HL-60 (cell line): ENCODE measurements at regions not wholly inside any gene's neighbourhood (a gene's known extent, or its start where the extent isn't known, plus 50 kb on each side); places are given as distances from the start of the nearest gene placed in this dataset.

Experiments used
- DNase-seq, 2 experiments: peaks; one replicate each; pipeline ENCODE4 v3.0.0-alpha.2; 2010 to 2020; ENCODE audit warnings: low read depth in 1 of 2, low spot score in 1 of 2
- H3K27ac ChIP-seq: fragments of 250-450 bp; sonication (Bioruptor Pico); replicated peaks from 2 replicates; pipeline ENCODE4 v1.5.1; 2020; ENCODE audit warnings: mild to moderate bottlenecking, moderate library complexity
- H3K27me3 ChIP-seq: fragments of 250-450 bp; sonication (Bioruptor Pico); 2 replicates; pipeline ENCODE4 v1.5.1; 2021; ENCODE audit warnings: mild to moderate bottlenecking, moderate library complexity; ENCODE audit not compliant: insufficient read depth, poor library complexity, severe bottlenecking
- H3K4me3 ChIP-seq: replicated peaks from 2 replicates; pipeline ENCODE4 v1.5.1; 2011; ENCODE audit warnings: mild to moderate bottlenecking, control low read depth, low read length; ENCODE audit not compliant: insufficient read depth
- GABPA ChIP-seq: IDR thresholded peaks from 2 replicates; pipeline ENCODE4 v1.6.1; 2012; ENCODE audit warnings: low read depth
- POLR2AphosphoS5 ChIP-seq: IDR thresholded peaks from 2 replicates; pipeline ENCODE4 v1.6.1; 2012; ENCODE audit warnings: low read depth
- REST ChIP-seq: IDR thresholded peaks from 2 replicates; pipeline ENCODE4 v1.6.1; 2012; ENCODE audit warnings: low read depth; ENCODE audit not compliant: insufficient replicate concordance
- SPI1 ChIP-seq: IDR thresholded peaks from 2 replicates; pipeline ENCODE4 v1.6.1; 2012; ENCODE audit warnings: low read depth, mild to moderate bottlenecking, borderline replicate concordance
- TF ChIP-seq, protein P1 (sequence below): IDR thresholded peaks from one replicate; pipeline ENCODE4 v1.5.1; 2011; ENCODE audit warnings: low read length, control low read depth, inconsistent platforms; ENCODE audit not compliant: insufficient read depth

- no peak overlapping the region for H3K27ac ChIP-seq
- no peaks in the 10 kb centered on the region for H3K27me3 ChIP-seq
- H3K4me3 ChIP-seq = no peak overlapping the region
- TF ChIP-seq SPI1 (no peak), REST (no peak), GABPA (no peak), POLR2AphosphoS5 (no peak)
- TF ChIP-seq, protein P1, sequence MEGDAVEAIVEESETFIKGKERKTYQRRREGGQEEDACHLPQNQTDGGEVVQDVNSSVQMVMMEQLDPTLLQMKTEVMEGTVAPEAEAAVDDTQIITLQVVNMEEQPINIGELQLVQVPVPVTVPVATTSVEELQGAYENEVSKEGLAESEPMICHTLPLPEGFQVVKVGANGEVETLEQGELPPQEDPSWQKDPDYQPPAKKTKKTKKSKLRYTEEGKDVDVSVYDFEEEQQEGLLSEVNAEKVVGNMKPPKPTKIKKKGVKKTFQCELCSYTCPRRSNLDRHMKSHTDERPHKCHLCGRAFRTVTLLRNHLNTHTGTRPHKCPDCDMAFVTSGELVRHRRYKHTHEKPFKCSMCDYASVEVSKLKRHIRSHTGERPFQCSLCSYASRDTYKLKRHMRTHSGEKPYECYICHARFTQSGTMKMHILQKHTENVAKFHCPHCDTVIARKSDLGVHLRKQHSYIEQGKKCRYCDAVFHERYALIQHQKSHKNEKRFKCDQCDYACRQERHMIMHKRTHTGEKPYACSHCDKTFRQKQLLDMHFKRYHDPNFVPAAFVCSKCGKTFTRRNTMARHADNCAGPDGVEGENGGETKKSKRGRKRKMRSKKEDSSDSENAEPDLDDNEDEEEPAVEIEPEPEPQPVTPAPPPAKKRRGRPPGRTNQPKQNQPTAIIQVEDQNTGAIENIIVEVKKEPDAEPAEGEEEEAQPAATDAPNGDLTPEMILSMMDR = no peak
- no peak for DNase-seq
Observed at GRCh38 chr3:72301779-72302178, 516.8 kb upstream of the PROK2 start.

DNA sequence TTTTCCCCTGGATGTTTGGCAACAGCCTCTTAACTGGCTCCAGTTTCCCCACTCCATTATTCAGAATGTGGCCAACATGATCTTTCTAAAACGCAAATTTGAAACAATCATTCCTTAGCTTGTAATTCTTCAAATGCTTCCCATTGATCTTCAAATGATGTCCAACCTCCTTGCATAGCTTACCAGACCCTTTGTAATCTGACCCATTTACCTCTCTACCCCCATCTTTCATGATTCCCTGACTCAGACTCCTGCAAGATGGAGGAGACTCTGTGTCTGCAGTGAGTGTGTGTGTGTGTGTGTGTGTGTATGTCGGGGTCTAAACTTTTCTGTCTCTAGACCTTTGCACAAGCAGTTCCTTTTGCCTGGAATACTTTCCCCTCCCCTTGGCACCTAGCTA is 515.7 kb upstream of the PROK2 start:
- no peak for DNase-seq
- H3K27ac ChIP-seq = no peak overlapping the region

DNA sequence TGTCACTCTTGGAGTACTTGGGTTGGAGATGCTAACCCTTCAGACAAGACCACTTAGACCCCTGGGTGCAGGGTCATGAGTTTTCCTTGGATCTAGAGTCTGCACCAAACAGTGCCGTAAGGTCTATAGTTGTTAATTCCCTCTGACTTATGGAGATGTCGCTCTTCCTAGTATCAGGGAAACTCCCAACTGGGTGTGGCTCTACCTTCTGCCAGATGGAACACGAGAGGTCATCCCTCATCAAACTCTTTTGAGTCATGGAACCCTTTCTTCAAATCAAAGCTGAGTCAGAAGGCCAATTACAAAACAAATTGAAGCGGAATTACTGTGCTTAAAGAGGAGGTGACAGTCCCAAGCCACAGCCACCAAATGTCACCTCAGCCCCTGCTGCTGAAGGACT is 514.9 kb upstream of the PROK2 start:
- no peak overlapping the region for H3K4me3 ChIP-seq
- no peaks in the 10 kb centered on the region for H3K27me3 ChIP-seq
- TF ChIP-seq, protein P1 = no peak
- DNase-seq = no peak
- no peak overlapping the region for H3K27ac ChIP-seq

More for the DNA sequence above, 515.7 kb upstream of the PROK2 start:
- H3K27me3 ChIP-seq = no peaks in the 10 kb centered on the region
- no peak overlapping the region for H3K4me3 ChIP-seq
- TF ChIP-seq POLR2AphosphoS5 (no peak), REST (no peak), GABPA (no peak), SPI1 (no peak)
- TF ChIP-seq, protein P1 = no peak

- Histone ChIP-seq H3K27me3 (no peaks in the 10 kb centered on the region), H3K27ac (no peak overlapping the region), H3K4me3 (no peak overlapping the region)
- no peak for DNase-seq
- TF ChIP-seq GABPA (no peak), SPI1 (no peak), POLR2AphosphoS5 (no peak), REST (no peak)
- TF ChIP-seq, protein P1 = no peak
Observed at GRCh38 chr3:72299321-72299802, 514.4 kb upstream of the PROK2 start.
